ENCODE measurements at regions not wholly inside any gene's neighbourhood (a gene's known extent, or its start where the extent isn't known, plus 50 kb on each side); places are given as distances from the start of the nearest gene placed in this dataset.
"Not testable (repeated sequence)": the region's sequence is repeated elsewhere in the genome, so short reads cannot be mapped to it uniquely, and the experiment has no call there.

GRCh38 chr7:83849131-83849530, 200.2 kb upstream of the SEMA3E start:
- no peak overlapping the region for H3K4me3 Mint-ChIP-seq
- H3K9me3 ChIP-seq (ENCODE audit: low read length): no peaks in the 10 kb centered on the region
- POLR2A ChIA-PET: no interaction called here
- H3K36me3 ChIP-seq (ENCODE audit: insufficient read depth, low read length): no peaks in the 10 kb centered on the region
- no peaks in the 10 kb centered on the region for H3K27me3 ChIP-seq (ENCODE audit: insufficient read depth, low read length, poor library complexity, severe bottlenecking)
- H3K4me3 ChIP-seq (ENCODE audit: low read length): no peak overlapping the region
- H3K4me1 Mint-ChIP-seq: no peaks in the 10 kb centered on the region
- H3K27ac Mint-ChIP-seq: no peak overlapping the region
- CTCF ChIA-PET: interaction anchor here (1.1 kb wide), 1 partner anchor 26 kb away, joined by 3 read pairs; no protein-coding TSS in a partner anchor
- no peaks in the 10 kb centered on the region for H3K36me3 Mint-ChIP-seq
- H3K27me3 Mint-ChIP-seq: no peaks in the 10 kb centered on the region
- H3K4me1 ChIP-seq (ENCODE audit: insufficient read depth, low read length): no peaks in the 10 kb centered on the region
- no peak for DNase-seq
- no peak overlapping the region for H3K27ac ChIP-seq (ENCODE audit: low read depth, low read length)
- H3K9me3 Mint-ChIP-seq: peaks cover 6 to 37% (median 9%) of the 10 kb centered on the region in 5 donors

- H3K4me1 Mint-ChIP-seq: no peaks in the 10 kb centered on the region
- no peak overlapping the region for H3K27ac Mint-ChIP-seq
Observed at GRCh38 chr7:83842894-83843293, 194.0 kb upstream of the SEMA3E start.

GRCh38 chr7:83837683-83838082, 188.7 kb upstream of the SEMA3E start:
- H3K36me3 ChIP-seq (ENCODE audit: insufficient read depth, low read length): no peaks in the 10 kb centered on the region
- Mint-ChIP-seq H3K9me3 (peaks cover 0 to 15% (median 2%) of the 10 kb centered on the region in 5 donors), H3K4me1 (no peaks in the 10 kb centered on the region), H3K27ac (no peak overlapping the region), H3K4me3 (no peak overlapping the region), H3K36me3 (peaks cover 0 to 1% (median 0%) of the 10 kb centered on the region in 3 donors), H3K27me3 (no peaks in the 10 kb centered on the region)
- CTCF ChIA-PET: no interaction called here
- no peak for DNase-seq
- no peaks in the 10 kb centered on the region for H3K9me3 ChIP-seq (ENCODE audit: low read length)
- H3K4me1 ChIP-seq (ENCODE audit: insufficient read depth, low read length): no peaks in the 10 kb centered on the region
- H3K4me3 ChIP-seq (ENCODE audit: low read length): no peak overlapping the region
- H3K27ac ChIP-seq (ENCODE audit: low read depth, low read length): no peak overlapping the region
- no peaks in the 10 kb centered on the region for H3K27me3 ChIP-seq (ENCODE audit: insufficient read depth, low read length, poor library complexity, severe bottlenecking)
- POLR2A ChIA-PET: no interaction called here

More at GRCh38 chr7:83842894-83843293, 194.0 kb upstream of the SEMA3E start:
- H3K36me3 ChIP-seq (ENCODE audit: insufficient read depth, low read length): no peaks in the 10 kb centered on the region
- H3K9me3 ChIP-seq (ENCODE audit: low read length): no peaks in the 10 kb centered on the region
- Mint-ChIP-seq H3K4me3 (no peak overlapping the region), H3K36me3 (peaks cover 0 to 1% (median 0%) of the 10 kb centered on the region in 3 donors), H3K9me3 (peaks cover 2 to 29% (median 8%) of the 10 kb centered on the region in 5 donors), H3K27me3 (no peaks in the 10 kb centered on the region)
- ChIA-PET POLR2A (no interaction called here), CTCF (no interaction called here)
- H3K4me3 ChIP-seq (ENCODE audit: low read length): no peak overlapping the region
- H3K27ac ChIP-seq (ENCODE audit: low read depth, low read length): no peak overlapping the region
- H3K27me3 ChIP-seq (ENCODE audit: insufficient read depth, low read length, poor library complexity, severe bottlenecking): no peaks in the 10 kb centered on the region
- no peaks in the 10 kb centered on the region for H3K4me1 ChIP-seq (ENCODE audit: insufficient read depth, low read length)
- no peak for DNase-seq

- Mint-ChIP-seq H3K9me3 (peaks cover 2 to 24% (median 6%) of the 10 kb centered on the region in 5 donors), H3K36me3 (peaks cover 0 to 1% (median 0%) of the 10 kb centered on the region in 3 donors), H3K27ac (no peak overlapping the region), H3K27me3 (no peaks in the 10 kb centered on the region), H3K4me3 (no peak overlapping the region), H3K4me1 (no peaks in the 10 kb centered on the region)
- Histone ChIP-seq H3K4me1 (ENCODE audit: insufficient read depth, low read length) (no peaks in the 10 kb centered on the region), H3K4me3 (ENCODE audit: low read length) (no peak overlapping the region), H3K9me3 (ENCODE audit: low read length) (no peaks in the 10 kb centered on the region), H3K27ac (ENCODE audit: low read depth, low read length) (no peak overlapping the region), H3K36me3 (ENCODE audit: insufficient read depth, low read length) (no peaks in the 10 kb centered on the region), H3K27me3 (ENCODE audit: insufficient read depth, low read length, poor library complexity, severe bottlenecking) (no peaks in the 10 kb centered on the region)
- POLR2A ChIA-PET: no interaction called here
- DNase-seq: no peak
- CTCF ChIA-PET: no interaction called here
Observed at GRCh38 chr7:83836028-83836427, 187.1 kb upstream of the SEMA3E start.

GRCh38 chr7:83835424-83835823, 186.5 kb upstream of the SEMA3E start:
- no peaks in the 10 kb centered on the region for H3K9me3 ChIP-seq (ENCODE audit: low read length)
- H3K27ac Mint-ChIP-seq: no peak overlapping the region
- H3K27ac ChIP-seq (ENCODE audit: low read depth, low read length): no peak overlapping the region
- H3K27me3 ChIP-seq (ENCODE audit: insufficient read depth, low read length, poor library complexity, severe bottlenecking): no peaks in the 10 kb centered on the region
- H3K4me3 Mint-ChIP-seq: no peak overlapping the region
- H3K4me3 ChIP-seq (ENCODE audit: low read length): no peak overlapping the region
- no peaks in the 10 kb centered on the region for H3K27me3 Mint-ChIP-seq
- ChIA-PET CTCF (no interaction called here), POLR2A (no interaction called here)
- H3K4me1 Mint-ChIP-seq: no peaks in the 10 kb centered on the region
- no peaks in the 10 kb centered on the region for H3K36me3 ChIP-seq (ENCODE audit: insufficient read depth, low read length)
- no peak for DNase-seq
- H3K36me3 Mint-ChIP-seq: peaks cover 0 to 1% (median 0%) of the 10 kb centered on the region in 3 donors
- no peaks in the 10 kb centered on the region for H3K4me1 ChIP-seq (ENCODE audit: insufficient read depth, low read length)
- H3K9me3 Mint-ChIP-seq: peaks cover 2 to 23% (median 6%) of the 10 kb centered on the region in 5 donors

- H3K4me3 ChIP-seq (ENCODE audit: low read length); H3K27me3 Mint-ChIP-seq; H3K27ac ChIP-seq (ENCODE audit: low read depth, low read length); H3K27me3 ChIP-seq (ENCODE audit: insufficient read depth, low read length, poor library complexity, severe bottlenecking); H3K4me1 ChIP-seq (ENCODE audit: insufficient read depth, low read length); DNase-seq; H3K27ac Mint-ChIP-seq; H3K36me3 ChIP-seq (ENCODE audit: insufficient read depth, low read length); H3K4me1 Mint-ChIP-seq; H3K4me3 Mint-ChIP-seq; H3K9me3 ChIP-seq (ENCODE audit: low read length); CTCF ChIA-PET; POLR2A ChIA-PET; H3K36me3 Mint-ChIP-seq: not testable (repeated sequence)
- H3K9me3 Mint-ChIP-seq: peaks cover 3 to 22% (median 13%) of the 10 kb centered on the region in 5 donors
Observed at GRCh38 chr7:83833721-83834120, 184.8 kb upstream of the SEMA3E start.

- H3K4me3 ChIP-seq (ENCODE audit: low read length): no peak overlapping the region
- H3K4me3 Mint-ChIP-seq: no peak overlapping the region
- H3K27ac Mint-ChIP-seq: no peak overlapping the region
- H3K36me3 ChIP-seq (ENCODE audit: insufficient read depth, low read length): no peaks in the 10 kb centered on the region
- no peaks in the 10 kb centered on the region for H3K4me1 Mint-ChIP-seq
- no peak overlapping the region for H3K27ac ChIP-seq (ENCODE audit: low read depth, low read length)
- no peak for DNase-seq
- CTCF ChIA-PET: no interaction called here
- no peaks in the 10 kb centered on the region for H3K4me1 ChIP-seq (ENCODE audit: insufficient read depth, low read length)
- no peaks in the 10 kb centered on the region for H3K27me3 ChIP-seq (ENCODE audit: insufficient read depth, low read length, poor library complexity, severe bottlenecking)
- H3K27me3 Mint-ChIP-seq: no peaks in the 10 kb centered on the region
- POLR2A ChIA-PET: no interaction called here
- H3K9me3 ChIP-seq (ENCODE audit: low read length): no peaks in the 10 kb centered on the region
- no peaks in the 10 kb centered on the region for H3K36me3 Mint-ChIP-seq
- H3K9me3 Mint-ChIP-seq: peaks cover 3 to 23% (median 12%) of the 10 kb centered on the region in 5 donors
Observed at GRCh38 chr7:83832009-83832408, 183.1 kb upstream of the SEMA3E start.

GRCh38 chr7:83827036-83827435, 178.1 kb upstream of the SEMA3E start:
- no peak for DNase-seq
- Histone ChIP-seq H3K27me3 (ENCODE audit: insufficient read depth, low read length, poor library complexity, severe bottlenecking) (no peaks in the 10 kb centered on the region), H3K27ac (ENCODE audit: low read depth, low read length) (no peak overlapping the region), H3K4me3 (ENCODE audit: low read length) (no peak overlapping the region), H3K4me1 (ENCODE audit: insufficient read depth, low read length) (no peaks in the 10 kb centered on the region), H3K36me3 (ENCODE audit: insufficient read depth, low read length) (no peaks in the 10 kb centered on the region), H3K9me3 (ENCODE audit: low read length) (no peaks in the 10 kb centered on the region)
- H3K27me3 Mint-ChIP-seq: no peaks in the 10 kb centered on the region
- no peak overlapping the region for H3K27ac Mint-ChIP-seq
- no peaks in the 10 kb centered on the region for H3K4me1 Mint-ChIP-seq
- POLR2A ChIA-PET: no interaction called here
- no peak overlapping the region for H3K4me3 Mint-ChIP-seq
- H3K9me3 Mint-ChIP-seq: peaks cover 2 to 18% (median 12%) of the 10 kb centered on the region in 5 donors
- H3K36me3 Mint-ChIP-seq: no peaks in the 10 kb centered on the region
- CTCF ChIA-PET: no interaction called here

- H3K4me3 Mint-ChIP-seq: no peak overlapping the region
- H3K4me3 ChIP-seq (ENCODE audit: low read length): no peak overlapping the region
- no peak overlapping the region for H3K27ac Mint-ChIP-seq
- no peak overlapping the region for H3K27ac ChIP-seq (ENCODE audit: low read depth, low read length)
- no peaks in the 10 kb centered on the region for H3K27me3 Mint-ChIP-seq
- no peaks in the 10 kb centered on the region for H3K9me3 ChIP-seq (ENCODE audit: low read length)
- no peaks in the 10 kb centered on the region for H3K36me3 ChIP-seq (ENCODE audit: insufficient read depth, low read length)
- no peak for DNase-seq
- CTCF ChIA-PET: no interaction called here
- no peaks in the 10 kb centered on the region for H3K27me3 ChIP-seq (ENCODE audit: insufficient read depth, low read length, poor library complexity, severe bottlenecking)
- peaks cover 0 to 29% (median 12%) of the 10 kb centered on the region in 5 donors for H3K9me3 Mint-ChIP-seq
- H3K36me3 Mint-ChIP-seq: no peaks in the 10 kb centered on the region
- POLR2A ChIA-PET: no interaction called here
- no peaks in the 10 kb centered on the region for H3K4me1 ChIP-seq (ENCODE audit: insufficient read depth, low read length)
- H3K4me1 Mint-ChIP-seq: no peaks in the 10 kb centered on the region
Observed at GRCh38 chr7:83824214-83824613, 175.3 kb upstream of the SEMA3E start.
